ENCODE measurements at regions not wholly inside any gene's neighbourhood (a gene's known extent, or its start where the extent isn't known, plus 50 kb on each side); places are given as distances from the start of the nearest gene placed in this dataset.
"Not testable (repeated sequence)": the region's sequence is repeated elsewhere in the genome, so short reads cannot be mapped to it uniquely, and the experiment has no call there.

DNA sequence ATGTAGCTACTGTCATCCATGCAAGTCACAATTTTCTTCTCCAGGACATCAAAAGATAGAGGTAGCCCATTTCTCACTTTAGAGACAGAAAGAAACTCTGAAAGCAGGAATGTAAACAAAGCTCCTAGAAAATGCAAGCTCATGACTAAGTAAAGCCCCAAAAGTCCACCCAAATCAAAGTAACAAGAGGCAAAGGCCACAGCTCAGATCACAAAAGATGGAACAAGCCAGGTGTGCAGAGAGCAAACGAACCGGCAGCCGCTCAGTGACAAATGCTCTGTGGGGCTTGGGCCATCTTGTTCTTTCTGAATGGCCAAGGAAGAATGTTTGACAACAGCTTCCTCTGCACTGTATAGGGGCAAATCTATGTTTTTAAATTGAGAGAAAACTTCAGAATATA lies 201.0 kb downstream of the CYRIA start:
- DNase-seq (ENCODE audit: low read depth in 2 of 2) = no peak

DNA sequence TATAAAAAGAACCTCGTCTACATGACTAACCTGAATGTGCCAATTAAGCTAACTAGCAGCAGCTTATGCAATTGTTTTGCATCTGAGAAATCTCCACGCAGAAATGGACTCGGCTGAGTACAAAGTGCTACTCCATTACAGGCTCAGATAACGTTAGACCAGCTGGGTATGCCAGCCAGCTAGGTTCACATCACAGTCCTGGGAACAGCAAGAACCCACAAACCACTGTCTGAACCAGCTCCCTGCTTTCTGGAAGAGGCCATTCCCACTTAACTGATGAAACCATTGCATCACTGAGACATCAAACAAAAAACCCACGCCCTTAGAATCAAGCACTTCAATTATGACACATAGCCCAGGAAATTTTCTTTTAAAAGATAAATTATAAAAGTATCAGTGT lies 202.7 kb downstream of the CYRIA start:
- no peak for DNase-seq (ENCODE audit: low read depth in 2 of 2)

DNA sequence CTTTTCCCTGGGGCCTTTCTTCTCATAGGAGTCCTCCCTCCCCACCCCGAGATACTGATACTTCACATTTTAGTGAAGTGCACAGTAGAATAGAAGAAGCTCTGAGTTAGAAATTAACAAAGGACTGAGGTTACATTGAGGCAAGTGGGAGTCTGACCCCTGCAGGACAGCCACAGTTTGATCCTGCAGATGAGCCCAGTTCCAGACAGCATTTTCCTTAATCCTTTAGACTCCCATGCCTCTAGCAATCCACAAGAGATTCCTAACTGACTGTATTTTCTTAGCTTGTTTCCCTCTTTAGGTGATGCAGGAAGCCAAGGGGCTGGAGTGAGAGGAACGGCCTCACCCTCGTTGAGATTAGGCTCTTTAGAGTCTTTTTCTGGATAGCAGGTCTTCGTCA lies 204.0 kb downstream of the CYRIA start:
- DNase-seq (ENCODE audit: low read depth in 2 of 2) = no peak

DNA sequence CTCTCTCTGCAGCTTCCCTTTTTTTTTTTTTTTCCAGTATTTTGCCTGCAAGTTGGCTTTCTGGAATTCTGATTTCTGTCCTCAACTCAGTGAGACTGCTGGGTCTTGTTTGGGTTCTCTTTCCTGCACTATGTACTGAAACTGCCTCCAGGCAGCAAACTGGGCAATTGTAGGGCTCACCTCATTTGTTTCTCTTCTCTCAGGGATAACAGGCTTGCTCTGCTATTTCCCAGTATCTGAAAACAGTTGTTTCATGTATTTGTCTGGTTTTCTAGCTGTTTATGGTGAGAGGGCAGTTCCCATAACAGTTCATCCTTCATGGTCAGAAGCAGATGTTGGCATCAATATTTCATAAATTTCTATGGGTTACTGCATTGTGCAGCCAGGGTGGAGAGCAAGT lies 206.0 kb downstream of the CYRIA start:
- no peak for DNase-seq (ENCODE audit: low read depth in 2 of 2)

DNA sequence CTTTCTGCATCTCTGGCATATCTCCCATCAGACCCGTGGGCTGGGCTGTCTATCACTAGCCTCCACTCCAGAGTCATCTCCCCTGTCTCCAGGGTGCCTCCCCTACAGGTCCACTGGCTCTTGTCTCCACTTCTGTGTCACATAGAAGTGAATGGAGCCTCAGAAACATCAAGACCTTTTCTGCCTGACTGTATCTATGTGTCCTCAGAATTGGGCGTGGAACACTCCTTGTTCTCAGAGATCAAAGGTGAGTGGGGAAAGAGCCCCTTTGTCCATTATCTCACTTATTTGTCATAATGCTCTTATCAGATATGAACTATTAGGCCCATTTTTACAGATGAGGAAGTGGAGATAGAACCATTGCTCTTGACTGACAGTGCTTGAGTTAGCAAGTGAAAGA lies 211.0 kb downstream of the CYRIA start:
- no peak for DNase-seq (ENCODE audit: low read depth in 2 of 2)

DNA sequence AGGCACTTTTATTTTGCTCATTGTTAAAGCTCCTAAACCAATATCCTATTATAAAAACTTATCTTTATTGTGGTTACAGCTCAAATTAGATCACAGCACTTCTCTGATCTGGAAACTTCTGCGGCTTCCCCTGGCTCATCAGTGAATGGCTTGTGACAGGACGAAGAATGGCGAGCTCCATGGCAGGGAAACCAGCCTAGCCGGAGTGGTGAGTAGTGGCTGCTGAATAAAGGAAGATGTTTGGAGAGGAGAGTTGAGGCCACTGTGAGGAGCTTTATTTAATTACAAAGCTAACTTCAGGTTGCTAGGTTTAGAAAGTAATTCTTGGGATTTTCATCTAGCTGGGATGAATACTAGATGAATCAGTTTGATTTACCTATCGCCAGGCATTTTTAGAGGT lies 213.5 kb downstream of the CYRIA start:
- DNase-seq (ENCODE audit: low read depth in 2 of 2) = no peak

DNA sequence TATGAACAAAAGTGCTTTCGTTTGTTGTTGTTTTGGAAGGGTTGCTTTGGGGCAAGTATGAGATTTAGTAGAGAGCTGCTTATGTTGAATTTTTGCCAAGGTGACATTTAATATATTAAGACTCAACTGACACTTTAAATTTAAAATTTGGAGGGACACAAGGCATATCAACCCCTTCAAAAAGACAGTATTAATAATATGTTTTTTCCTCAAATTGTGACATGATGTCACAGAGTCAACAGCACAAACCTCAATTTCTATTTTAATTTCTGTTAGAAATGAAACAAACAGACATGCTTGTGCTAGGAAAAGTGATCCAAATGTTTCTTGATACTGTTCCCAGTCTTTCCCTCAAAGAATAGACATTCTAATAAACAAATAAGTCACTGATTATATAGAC lies 218.9 kb downstream of the CYRIA start:
- DNase-seq (ENCODE audit: low read depth in 2 of 2) = no peak

DNA sequence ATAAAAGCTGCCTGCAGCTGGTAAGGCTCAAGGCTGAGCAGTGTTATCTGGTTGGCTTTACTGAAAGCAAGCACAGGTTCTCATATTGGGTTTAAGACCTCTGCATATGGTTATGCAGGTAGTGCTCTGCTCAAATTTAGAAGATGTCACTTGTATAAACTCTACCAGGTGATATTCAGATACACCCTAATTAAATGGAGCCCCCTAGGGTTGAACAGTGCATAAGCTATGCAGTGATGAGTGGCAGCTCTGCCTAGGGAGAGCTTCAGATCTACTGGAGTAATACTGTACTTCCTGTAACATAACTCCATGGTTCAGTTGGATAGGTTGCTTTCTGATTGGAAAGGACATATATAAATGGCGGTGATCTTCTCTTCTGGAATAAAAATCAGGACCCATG lies 222.7 kb downstream of the CYRIA start:
- no peak for DNase-seq (ENCODE audit: low read depth in 2 of 2)

DNA sequence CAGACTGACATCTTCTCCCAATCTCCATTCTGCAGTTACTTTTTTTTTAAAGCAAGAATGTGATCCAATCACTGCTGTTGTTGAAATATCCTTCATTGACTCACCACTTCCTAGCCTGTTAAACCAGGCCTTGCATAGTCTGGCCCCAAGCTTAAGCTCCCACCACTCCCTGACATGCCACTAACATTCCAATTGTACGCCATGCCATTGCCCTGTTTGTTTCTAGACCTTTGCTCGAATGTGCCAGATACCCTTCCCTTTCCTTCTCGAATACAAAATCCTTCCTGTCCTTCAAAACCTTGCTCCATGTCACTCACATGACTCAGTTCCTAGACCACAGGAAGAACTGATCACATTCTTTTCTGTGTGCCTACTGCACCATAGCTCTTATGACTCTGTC lies 224.2 kb downstream of the CYRIA start:
- no peak for DNase-seq (ENCODE audit: low read depth in 2 of 2)

DNA sequence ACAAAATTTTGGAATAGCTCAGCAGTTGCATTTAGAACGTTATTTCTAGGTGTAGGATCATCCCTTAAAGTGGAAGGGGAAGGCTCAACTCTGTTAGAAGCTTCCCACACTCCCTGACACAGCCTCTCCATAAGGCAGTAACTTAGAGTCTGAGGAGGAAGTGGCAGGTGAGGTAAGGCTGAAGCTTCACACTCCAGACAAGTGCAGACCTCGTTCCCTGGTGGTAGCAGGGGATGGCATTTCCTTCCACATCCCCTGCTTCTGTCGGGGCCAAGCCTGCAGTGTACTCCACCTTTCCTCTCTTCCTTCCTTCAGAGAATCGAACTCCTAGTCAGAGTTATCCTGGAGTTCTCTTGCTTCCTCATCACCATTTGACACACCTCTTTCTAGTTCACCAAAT lies 224.7 kb downstream of the CYRIA start:
- no peak for DNase-seq (ENCODE audit: low read depth in 2 of 2)

DNA sequence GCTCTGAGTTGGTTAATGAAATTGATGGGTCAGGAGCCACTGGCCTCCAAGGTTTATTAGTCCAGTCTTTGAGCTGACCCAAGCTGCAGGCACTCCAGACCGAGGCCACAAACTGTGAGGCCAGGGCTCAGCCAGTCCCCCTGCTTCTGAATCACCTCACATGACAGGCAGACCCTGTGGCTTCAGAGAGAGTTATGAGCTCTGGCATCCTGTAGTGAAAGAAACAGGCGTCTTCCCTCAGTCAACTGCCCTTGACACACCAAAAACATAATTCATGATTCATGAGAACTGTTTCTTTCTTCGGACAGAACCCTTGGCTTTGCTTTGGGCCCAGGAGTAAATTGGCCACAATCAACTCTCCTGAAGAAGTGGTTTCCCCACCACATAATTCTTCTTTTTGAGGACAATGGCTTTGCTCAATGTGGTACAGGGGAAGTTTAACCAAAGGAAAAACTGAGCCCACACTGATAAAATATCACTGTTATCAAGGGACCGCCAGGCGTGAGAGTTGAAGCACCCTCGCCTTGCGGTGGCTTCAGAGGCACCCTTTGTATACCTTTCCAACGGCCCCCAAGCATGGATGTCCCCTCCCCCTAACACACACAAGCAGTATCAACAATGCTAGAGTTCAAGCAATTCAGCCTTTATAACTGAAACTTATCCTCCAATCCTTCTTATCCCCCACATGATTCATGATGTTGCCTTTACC lies 226.9 kb downstream of the CYRIA start:
- no peak for DNase-seq (ENCODE audit: low read depth in 2 of 2)

DNA sequence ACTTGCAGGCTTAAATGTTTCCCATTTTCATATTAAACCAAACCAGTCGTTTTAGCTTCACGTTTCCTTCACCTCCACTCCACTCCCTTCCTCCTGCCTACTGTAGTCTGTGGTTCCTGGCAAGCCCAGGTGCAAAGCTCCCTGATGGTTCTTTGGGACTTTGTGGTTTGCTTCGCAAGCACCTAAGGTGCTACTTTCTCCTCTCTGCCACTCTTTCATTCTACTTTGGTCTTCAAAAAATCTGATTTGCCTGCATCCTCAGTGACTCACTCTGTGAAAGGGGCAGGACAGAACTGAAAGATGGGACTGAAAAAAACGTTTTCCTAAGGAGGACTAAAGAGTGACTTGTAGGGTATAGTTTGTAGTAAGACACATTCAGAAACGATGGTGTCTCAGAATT lies 228.4 kb downstream of the CYRIA start:
- DNase-seq (ENCODE audit: low read depth in 2 of 2) = no peak

DNA sequence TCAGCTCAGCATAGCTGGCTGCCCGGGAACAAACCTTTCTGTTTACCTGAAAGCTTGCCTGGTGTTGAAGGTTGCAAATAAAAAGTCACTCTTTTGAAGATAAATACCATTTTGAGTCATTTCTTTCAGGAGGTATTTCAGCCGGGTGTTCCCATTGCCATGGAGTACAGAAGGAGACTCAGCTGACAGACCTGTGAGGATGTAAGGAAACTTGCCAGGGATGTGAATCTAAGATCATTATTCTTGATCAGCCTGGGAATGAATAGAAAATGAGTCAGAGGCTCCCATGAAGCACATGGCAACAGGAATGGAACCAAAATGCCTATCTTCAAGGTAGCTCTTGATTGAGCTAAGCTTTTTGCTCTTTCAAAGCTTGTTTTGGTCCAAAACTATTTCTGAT lies 231.2 kb downstream of the CYRIA start:
- no peak for DNase-seq (ENCODE audit: low read depth in 2 of 2)

DNA sequence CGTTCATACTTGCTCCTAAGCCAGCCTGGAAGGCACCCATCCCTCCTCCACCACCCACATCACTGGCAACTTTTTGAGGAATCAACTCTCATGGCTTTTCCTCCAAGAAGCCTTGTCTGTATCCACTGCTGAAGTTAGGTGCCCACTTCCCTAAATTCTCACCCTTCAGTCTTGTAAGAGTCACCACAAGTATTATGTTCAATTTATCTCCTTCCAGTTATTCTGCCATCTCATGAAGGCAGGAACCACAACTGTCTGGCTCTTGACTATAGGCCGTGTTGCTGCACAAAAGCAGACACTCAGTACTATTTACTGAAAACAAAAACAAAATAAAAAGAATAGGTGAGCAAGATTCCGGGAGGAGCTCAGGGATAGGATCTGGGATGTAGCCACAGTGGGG lies 234.8 kb downstream of the CYRIA start:
- DNase-seq (ENCODE audit: low read depth in 2 of 2) = no peak

DNA sequence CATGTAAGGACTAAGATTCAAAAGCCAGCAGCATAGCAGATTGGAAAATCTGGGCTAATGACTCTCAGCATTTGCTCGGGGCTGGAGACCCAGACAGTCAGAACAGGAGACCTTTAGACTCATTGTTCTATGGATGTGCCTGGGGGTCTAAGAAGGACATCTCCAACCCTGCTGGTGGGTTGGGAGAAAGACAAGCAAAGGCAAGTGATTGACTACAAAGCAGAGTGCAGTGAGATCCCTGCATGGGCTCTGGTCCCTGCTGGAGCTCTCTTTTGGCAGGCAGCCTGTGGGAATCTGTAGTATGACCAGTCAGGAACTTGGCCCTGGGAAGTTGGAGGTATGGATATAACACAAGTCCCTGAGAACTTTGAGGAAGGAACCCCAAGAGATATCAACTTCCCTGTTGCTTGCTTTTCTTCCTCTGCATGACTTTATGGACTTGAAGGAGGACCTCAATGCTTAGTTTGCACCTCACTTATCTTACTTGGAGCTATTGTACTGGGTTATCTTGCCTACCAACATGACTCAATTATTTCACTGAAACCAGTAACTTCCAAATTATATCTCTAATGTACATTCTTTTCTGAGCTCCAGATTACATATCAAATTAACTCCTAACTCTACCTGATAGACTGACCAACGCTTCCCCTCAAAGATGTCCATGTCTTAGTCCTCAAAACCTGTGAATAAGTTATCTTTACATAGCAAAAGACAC lies 236.0 kb downstream of the CYRIA start:
- DNase-seq (ENCODE audit: low read depth in 2 of 2) = no peak

DNA sequence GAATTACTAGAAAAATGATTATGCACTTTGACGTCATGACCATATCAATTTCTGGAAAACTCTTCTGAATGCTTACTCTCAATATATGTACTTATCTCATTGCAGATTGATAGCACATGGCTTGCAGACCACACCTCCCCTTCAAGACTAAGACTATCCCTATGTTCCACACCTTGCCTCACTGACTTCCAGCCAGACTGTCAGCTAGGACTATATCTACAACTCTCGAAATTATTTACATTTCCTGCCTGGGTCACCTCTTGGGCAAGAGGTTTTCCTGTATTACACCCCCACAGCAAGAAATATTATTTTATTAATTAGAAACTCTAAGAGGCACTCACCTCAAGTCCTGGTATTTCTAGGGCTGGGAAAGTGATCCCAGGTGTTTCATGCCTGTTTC lies 236.6 kb downstream of the CYRIA start:
- DNase-seq (ENCODE audit: low read depth in 2 of 2) = no peak

DNA sequence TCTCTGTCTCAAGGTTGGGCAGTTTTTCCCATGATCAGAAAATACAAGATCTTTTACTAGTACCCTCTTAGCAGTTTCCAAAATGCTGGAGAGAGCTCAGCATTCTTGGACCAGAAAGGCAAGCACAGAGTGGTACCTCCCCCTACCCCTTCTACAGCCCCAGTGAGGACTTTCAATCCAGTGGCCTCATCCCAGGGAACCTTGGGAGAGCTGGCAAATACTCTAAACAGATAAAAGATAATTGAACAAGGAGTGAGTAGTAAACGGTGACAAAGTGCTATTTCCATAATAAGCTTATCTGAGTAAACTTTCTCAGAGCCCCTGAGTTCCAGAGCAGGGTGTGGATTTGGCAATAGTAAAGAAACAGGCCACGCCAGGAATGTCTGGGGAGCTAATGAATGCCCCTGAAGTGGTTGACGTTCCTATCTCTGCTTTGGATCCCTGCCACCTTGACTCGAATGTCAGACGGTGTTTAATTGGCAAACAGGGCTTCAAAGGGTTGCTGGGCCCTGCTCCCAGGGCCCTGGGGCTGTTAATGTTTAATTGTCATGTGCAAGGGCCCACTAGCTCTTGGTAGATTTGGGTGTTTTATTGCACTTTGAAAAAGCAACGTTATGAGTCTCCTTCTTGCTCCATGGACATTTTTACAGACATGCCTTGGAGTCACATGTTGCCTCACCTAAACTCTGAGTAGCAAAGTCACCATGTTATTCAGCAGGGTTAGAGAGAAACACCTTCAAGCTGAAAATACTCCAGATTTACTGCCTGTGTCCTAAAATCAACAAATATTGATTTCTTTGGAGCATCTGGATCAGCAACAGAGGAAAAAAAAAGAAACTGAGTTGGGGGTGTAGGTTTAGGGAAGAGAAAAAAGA lies 239.9 kb downstream of the CYRIA start:
- no peak for DNase-seq (ENCODE audit: low read depth in 2 of 2)

DNA sequence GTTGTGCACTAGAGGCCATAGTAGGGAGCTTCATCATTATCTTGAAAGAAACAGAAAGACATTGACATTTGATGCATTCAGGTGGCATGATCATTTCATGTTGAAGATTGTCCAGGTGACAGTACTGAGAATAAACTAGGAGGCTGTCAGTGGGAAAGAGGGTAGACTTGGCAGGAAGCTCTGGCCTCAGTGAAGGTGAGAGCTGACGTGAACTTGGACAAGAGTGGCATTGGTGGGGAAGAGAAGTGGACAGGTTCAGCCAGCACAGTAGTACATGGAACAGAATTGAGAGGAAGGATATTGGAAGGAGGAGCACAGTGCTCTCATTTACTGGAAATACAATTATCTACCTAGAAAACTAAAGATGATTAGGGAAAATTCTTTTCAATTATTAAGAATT lies 245.2 kb downstream of the CYRIA start:
- DNase-seq (ENCODE audit: low read depth in 2 of 2) = no peak

DNA sequence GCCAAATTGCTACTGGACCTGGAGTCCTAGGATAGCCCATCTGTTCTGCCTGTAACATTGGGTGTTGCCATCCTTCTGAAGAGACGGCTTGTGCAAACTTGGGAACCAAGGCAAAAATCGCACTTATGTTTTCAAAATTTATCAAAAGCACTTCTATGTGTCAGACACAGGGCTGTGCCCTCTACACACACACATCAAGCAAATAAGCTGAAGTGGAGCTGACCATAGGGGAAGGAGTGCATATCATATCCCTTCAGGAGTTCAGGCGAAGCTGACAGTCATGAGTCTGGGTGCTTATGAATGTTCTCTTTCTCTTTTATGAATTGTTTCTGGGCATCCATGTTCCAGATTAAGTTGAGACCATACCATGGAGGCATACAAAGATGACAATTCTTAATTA lies 247.9 kb downstream of the CYRIA start:
- DNase-seq (ENCODE audit: low read depth in 2 of 2) = no peak

DNA sequence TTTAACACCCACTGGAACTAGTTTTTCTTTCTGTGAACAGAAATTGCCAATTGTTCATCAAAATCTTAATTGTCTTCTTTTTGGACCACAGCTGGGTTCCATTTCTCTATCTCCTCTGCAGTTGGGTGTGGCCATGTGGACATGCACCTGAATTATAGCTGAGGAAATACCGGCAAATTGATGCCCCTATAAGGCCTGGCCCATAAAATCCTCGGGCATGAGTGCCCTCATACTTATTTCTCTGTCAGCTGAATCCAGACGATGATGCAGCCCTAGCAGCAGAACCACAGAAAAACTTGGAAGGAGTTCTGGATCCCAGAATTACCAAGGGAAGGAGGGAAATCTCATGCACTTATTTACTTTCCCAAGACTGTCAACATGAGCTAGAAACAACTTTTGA lies 249.0 kb downstream of the CYRIA start:
- no peak for DNase-seq (ENCODE audit: low read depth in 2 of 2)

DNA sequence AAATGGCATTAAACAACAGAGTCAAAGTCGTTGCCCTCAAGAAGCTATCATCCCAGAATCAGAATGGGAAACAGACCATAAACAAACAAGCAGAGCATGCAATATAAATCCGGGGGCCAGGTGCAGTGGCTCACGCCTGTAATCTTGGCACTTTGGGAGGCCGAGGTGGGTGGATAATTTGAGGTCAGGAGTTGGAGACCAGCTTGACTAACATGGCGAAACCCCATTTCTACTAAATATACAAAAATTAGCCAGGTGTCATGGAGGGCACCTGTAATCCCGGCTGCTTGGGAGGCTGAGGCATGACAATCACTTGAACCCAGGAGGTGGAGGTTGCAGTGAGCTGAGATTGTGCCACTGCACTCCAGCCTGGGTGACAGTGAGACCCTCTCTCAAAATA lies 249.8 kb downstream of the CYRIA start:
- not testable (repeated sequence) for DNase-seq (ENCODE audit: low read depth in 2 of 2)

DNA sequence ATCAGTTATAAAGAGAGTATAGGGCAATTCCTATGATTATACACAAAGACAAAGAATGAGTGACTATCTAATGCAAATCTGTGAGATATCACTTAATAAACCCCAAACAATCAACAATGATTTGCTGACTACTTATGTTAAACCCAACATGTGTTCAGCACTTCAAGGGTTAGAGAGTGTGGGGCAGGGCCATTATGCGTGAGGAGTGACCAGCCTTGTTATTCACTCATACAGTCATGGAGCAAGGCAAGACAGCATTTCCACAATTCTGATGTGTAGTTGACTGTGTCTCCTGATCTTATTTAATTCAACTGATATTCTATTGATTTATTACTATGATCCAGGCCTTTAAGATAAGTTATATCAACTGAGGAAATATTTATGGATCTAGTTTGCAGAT lies 251.7 kb downstream of the CYRIA start:
- DNase-seq (ENCODE audit: low read depth in 2 of 2) = no peak

DNA sequence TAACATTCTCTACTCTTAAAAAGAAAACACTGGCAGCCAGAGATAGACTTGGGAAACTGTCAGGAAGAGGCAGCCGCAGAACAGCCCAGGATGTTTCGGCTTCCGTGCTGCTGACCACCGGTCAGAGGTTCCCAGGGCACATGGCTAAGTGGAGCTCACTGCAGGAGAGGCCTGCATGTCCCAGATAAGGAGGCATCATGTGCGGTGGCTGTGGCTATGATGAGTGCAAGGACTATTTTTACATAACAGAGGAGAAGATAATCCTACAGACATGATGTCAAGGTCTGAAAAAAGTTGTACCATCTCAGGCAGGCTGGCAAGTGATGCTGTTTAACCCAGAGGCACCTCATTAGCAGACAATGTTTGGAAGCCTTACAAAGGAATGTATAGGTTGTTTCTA lies 252.3 kb downstream of the CYRIA start:
- DNase-seq (ENCODE audit: low read depth in 2 of 2) = no peak

All from stimulated activated CD4-positive, alpha-beta T cell treated with anti-CD3 and anti-CD28 coated beads, Interleukin-12 subunit alpha, Interleukin-12 subunit beta, amount 100 ng/mL, for 24 hours (primary cell).